Fibroblast of pulmonary artery (primary cell): ENCODE measurements at regions not wholly inside any gene's neighbourhood (a gene's known extent, or its start where the extent isn't known, plus 50 kb on each side); places are given as distances from the start of the nearest gene placed in this dataset.
"Not testable (repeated sequence)": the region's sequence is repeated elsewhere in the genome, so short reads cannot be mapped to it uniquely, and the experiment has no call there.

Experiments
- DNase-seq: peaks from one replicate; pipeline ENCODE4 v3.0.0-alpha.2; 2010; ENCODE audit warnings: low read depth
- H3K4me3 ChIP-seq: replicated peaks from 2 replicates; pipeline ENCODE4 v1.5.1; 2011; ENCODE audit warnings: low read depth, mild to moderate bottlenecking, control low read depth, low read length, moderate library complexity
- TF ChIP-seq, protein P1 (sequence below): IDR thresholded peaks from 2 replicates; pipeline ENCODE4 v1.5.1; 2011; ENCODE audit warnings: mild to moderate bottlenecking, control low read depth, low read length, inconsistent platforms; ENCODE audit errors: missing control alignments

- no peak overlapping the region for H3K4me3 ChIP-seq
- TF ChIP-seq, protein P1, sequence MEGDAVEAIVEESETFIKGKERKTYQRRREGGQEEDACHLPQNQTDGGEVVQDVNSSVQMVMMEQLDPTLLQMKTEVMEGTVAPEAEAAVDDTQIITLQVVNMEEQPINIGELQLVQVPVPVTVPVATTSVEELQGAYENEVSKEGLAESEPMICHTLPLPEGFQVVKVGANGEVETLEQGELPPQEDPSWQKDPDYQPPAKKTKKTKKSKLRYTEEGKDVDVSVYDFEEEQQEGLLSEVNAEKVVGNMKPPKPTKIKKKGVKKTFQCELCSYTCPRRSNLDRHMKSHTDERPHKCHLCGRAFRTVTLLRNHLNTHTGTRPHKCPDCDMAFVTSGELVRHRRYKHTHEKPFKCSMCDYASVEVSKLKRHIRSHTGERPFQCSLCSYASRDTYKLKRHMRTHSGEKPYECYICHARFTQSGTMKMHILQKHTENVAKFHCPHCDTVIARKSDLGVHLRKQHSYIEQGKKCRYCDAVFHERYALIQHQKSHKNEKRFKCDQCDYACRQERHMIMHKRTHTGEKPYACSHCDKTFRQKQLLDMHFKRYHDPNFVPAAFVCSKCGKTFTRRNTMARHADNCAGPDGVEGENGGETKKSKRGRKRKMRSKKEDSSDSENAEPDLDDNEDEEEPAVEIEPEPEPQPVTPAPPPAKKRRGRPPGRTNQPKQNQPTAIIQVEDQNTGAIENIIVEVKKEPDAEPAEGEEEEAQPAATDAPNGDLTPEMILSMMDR: no peak
Measured at GRCh38 chr18:1056404-1056803, 151.7 kb downstream of the ADCYAP1 start.

GRCh38 chr18:1057367-1057766 lies 152.7 kb downstream of the ADCYAP1 start:
- no peak overlapping the region for H3K4me3 ChIP-seq
- TF ChIP-seq, protein P1: no peak
- no peak for DNase-seq

More at GRCh38 chr18:1056404-1056803, 151.7 kb downstream of the ADCYAP1 start:
- no peak for DNase-seq

DNA sequence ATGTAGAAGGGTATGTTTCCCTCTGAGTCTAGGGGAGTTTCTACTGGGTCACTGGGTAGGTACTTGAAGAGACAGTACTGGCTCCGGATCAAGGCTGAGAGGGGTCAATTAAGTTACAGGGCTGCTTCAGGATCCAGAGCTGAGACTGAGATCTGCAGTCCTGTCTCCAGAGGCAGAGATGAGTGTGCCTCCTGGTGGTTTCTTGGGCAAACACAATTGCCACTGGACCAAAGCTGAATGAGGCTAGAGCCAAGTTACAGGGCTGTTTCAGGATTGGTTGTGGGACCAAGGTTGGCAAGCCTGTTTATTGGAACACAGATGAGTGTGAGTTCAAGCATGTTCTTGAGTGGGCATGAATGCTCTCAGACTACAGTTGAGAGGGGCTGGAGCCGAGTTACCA lies 157.9 kb downstream of the ADCYAP1 start:
- TF ChIP-seq, protein P1: peak; percentile 40
- peak; percentile 27 for DNase-seq
- H3K4me3 ChIP-seq: no peak overlapping the region

GRCh38 chr18:1075322-1075721 lies 170.7 kb downstream of the ADCYAP1 start:
- TF ChIP-seq, protein P1: no peak
- DNase-seq: no peak
- no peak overlapping the region for H3K4me3 ChIP-seq

DNA sequence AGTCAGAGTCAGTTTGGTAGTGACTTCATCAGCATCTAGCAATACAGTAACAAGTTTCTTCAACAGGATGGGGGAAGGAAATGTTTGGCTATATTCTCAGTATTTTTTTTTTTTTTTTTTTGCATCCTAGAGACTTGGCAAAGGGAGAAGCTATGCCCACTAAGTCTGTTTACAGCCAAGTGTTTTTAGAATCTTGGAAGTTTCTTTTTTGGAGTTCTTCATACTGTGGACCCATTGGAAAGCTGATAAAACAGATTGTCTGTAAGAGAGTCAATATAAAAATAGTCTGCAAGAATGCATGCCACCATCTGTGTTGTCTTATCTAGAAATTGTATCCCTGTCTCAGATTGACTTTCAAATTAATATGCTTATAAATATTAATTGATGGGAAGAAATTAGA lies 171.2 kb downstream of the ADCYAP1 start:
- DNase-seq: no peak
- TF ChIP-seq, protein P1: no peak
- H3K4me3 ChIP-seq: no peak overlapping the region

- no peak overlapping the region for H3K4me3 ChIP-seq
- TF ChIP-seq, protein P1: no peak
- no peak for DNase-seq
Measured at GRCh38 chr18:1078301-1078700, 173.6 kb downstream of the ADCYAP1 start.

DNA sequence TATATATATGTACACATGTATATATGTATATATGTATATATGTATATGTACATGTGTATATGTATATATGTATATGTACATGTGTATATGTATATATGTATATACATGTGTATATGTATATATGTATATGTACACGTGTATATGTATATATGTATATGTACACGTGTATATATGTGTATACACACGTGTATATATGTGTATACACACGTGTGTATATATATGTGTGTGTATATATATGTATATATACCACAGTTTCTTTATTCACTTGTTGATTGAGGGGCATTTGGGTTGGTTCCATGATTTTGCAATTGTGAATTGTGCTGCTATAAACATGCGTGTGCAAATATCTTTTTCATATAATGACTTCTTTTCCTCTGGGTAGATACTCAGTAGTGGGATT lies 179.0 kb downstream of the ADCYAP1 start:
- not testable (repeated sequence) for DNase-seq, H3K4me3 ChIP-seq
